H9 (cell line): ENCODE measurements at regions not wholly inside any gene's neighbourhood (a gene's known extent, or its start where the extent isn't known, plus 50 kb on each side); places are given as distances from the start of the nearest gene placed in this dataset.
"Not testable (repeated sequence)": the region's sequence is repeated elsewhere in the genome, so short reads cannot be mapped to it uniquely, and the experiment has no call there.

ENCODE experiments used
- DNase-seq: peaks from one replicate; pipeline ENCODE4 v3.0.0-alpha.2; 2017
- H2AFZ ChIP-seq: one replicate; pipeline ENCODE4 v1.6.1; 2013; ENCODE audit warnings: mild to moderate bottlenecking, low read length, control low read depth, moderate library complexity
- H2AK5ac ChIP-seq: 2 replicates; pipeline ENCODE4 v1.6.1; 2013; ENCODE audit warnings: low read length, control low read depth, mixed read lengths; ENCODE audit not compliant: insufficient read length
- H2BK120ac ChIP-seq: one replicate; pipeline ENCODE4 v1.6.1; 2013; ENCODE audit warnings: low read depth, mild to moderate bottlenecking, low read length, control low read depth, inconsistent platforms; ENCODE audit not compliant: poor library complexity, severe bottlenecking
- H2BK12ac ChIP-seq: 2 replicates; pipeline ENCODE4 v1.6.1; 2013; ENCODE audit warnings: low read length, control low read depth, mixed read lengths, low read depth; ENCODE audit not compliant: insufficient read length
- H2BK15ac ChIP-seq: 2 replicates; pipeline ENCODE4 v1.6.1; 2013; ENCODE audit warnings: low read depth, low read length, control low read depth
- H2BK20ac ChIP-seq: one replicate; pipeline ENCODE4 v1.6.1; 2013; ENCODE audit warnings: low read depth, mild to moderate bottlenecking, low read length, control low read depth, inconsistent platforms; ENCODE audit not compliant: poor library complexity, severe bottlenecking
- H2BK5ac ChIP-seq: 2 replicates; pipeline ENCODE4 v1.6.1; 2013; ENCODE audit warnings: low read length, control low read depth, mixed read lengths; ENCODE audit not compliant: insufficient read length
- H3K14ac ChIP-seq: 2 replicates; pipeline ENCODE4 v1.6.1; 2013; ENCODE audit warnings: low read length, control low read depth; ENCODE audit not compliant: insufficient read depth
- H3K18ac ChIP-seq: 2 replicates; pipeline ENCODE4 v1.6.1; 2013; ENCODE audit warnings: low read depth, mild to moderate bottlenecking, mixed read lengths, low read length, control low read depth; ENCODE audit not compliant: insufficient read length
- H3K23ac ChIP-seq: 2 replicates; pipeline ENCODE4 v1.6.1; 2013; ENCODE audit warnings: low read length, control low read depth, mixed read lengths, low read depth; ENCODE audit not compliant: insufficient read length
- H3K23me2 ChIP-seq: 2 replicates; pipeline ENCODE4 v1.6.1; 2013; ENCODE audit warnings: low read depth, mild to moderate bottlenecking, mixed read lengths, low read length, control low read depth; ENCODE audit not compliant: insufficient read length, poor library complexity, severe bottlenecking
- H3K27ac ChIP-seq: 2 replicates; pipeline ENCODE4 v1.5.1; 2013; ENCODE audit warnings: low read length, control low read depth, mixed read lengths, low read depth; ENCODE audit not compliant: insufficient read length
- H3K27me3 ChIP-seq: 2 replicates; pipeline ENCODE4 v1.6.1; 2013; ENCODE audit warnings: low read length, control low read depth, inconsistent platforms; ENCODE audit not compliant: insufficient read depth
- H3K4ac ChIP-seq: 2 replicates; pipeline ENCODE4 v1.6.1; 2013; ENCODE audit warnings: low read depth, mild to moderate bottlenecking, control low read depth, inconsistent platforms, low read length, moderate library complexity
- H3K4me1 ChIP-seq: 2 replicates; pipeline ENCODE4 v1.6.1; 2013; ENCODE audit warnings: low read length, control low read depth, inconsistent platforms; ENCODE audit not compliant: insufficient read depth
- H3K4me2 ChIP-seq: 2 replicates; pipeline ENCODE4 v1.6.1; 2013; ENCODE audit warnings: low read length, control low read depth, mixed read lengths; ENCODE audit not compliant: insufficient read length, insufficient read depth
- H3K56ac ChIP-seq: 2 replicates; pipeline ENCODE4 v1.6.1; 2013; ENCODE audit warnings: low read depth, mild to moderate bottlenecking, mixed read lengths, low read length, control low read depth; ENCODE audit not compliant: insufficient read length
- H3K79me1 ChIP-seq: 2 replicates; pipeline ENCODE4 v1.6.1; 2013; ENCODE audit warnings: low read depth, mild to moderate bottlenecking, moderate library complexity, low read length, control low read depth, inconsistent platforms; ENCODE audit not compliant: insufficient read depth, poor library complexity, severe bottlenecking
- H3K79me2 ChIP-seq: 2 replicates; pipeline ENCODE4 v1.6.1; 2013; ENCODE audit warnings: low read length, control low read depth, inconsistent platforms; ENCODE audit not compliant: insufficient read depth
- H3K9ac ChIP-seq: 2 replicates; pipeline ENCODE4 v1.6.1; 2013; ENCODE audit warnings: low read length, control low read depth, mixed read lengths; ENCODE audit not compliant: insufficient read length; ENCODE audit errors: extremely low read depth
- H3K9me3 ChIP-seq: one replicate; pipeline ENCODE4 v1.6.1; 2013; ENCODE audit warnings: low read depth, low read length, inconsistent platforms; ENCODE audit not compliant: control insufficient read depth
- H3T11ph ChIP-seq: one replicate; pipeline ENCODE4 v1.6.1; 2013; ENCODE audit warnings: mild to moderate bottlenecking, low read length, control low read depth, inconsistent platforms
- H4K20me1 ChIP-seq: one replicate; pipeline ENCODE4 v1.6.1; 2013; ENCODE audit not compliant: control insufficient read depth, insufficient read length, insufficient read depth
- H4K5ac ChIP-seq: 2 replicates; pipeline ENCODE4 v1.6.1; 2013; ENCODE audit warnings: low read depth, mild to moderate bottlenecking, mixed read lengths, low read length, control low read depth; ENCODE audit not compliant: insufficient read length
- H4K8ac ChIP-seq: replicated peaks from 2 replicates; pipeline ENCODE4 v1.6.1; 2013; ENCODE audit warnings: low read length, control low read depth, mixed read lengths, low read depth; ENCODE audit not compliant: insufficient read length
- H4K91ac ChIP-seq: 2 replicates; pipeline ENCODE4 v1.6.1; 2013; ENCODE audit warnings: low read depth, mild to moderate bottlenecking, moderate library complexity, mixed read lengths, low read length, control low read depth; ENCODE audit not compliant: insufficient read length
- H3K27ac Mint-ChIP-seq, 3 experiments: 2 replicates in 2 of 3; 3 replicates in 1 of 3; pipeline ENCODE4 v1.8.0; 2020 to 2021; ENCODE audit warnings: mixed read lengths in 3 of 3, mild to moderate bottlenecking in 1 of 3, moderate library complexity in 1 of 3
- H3K27me3 Mint-ChIP-seq: 2 replicates; pipeline ENCODE4 v1.8.0; 2021; ENCODE audit warnings: low read depth, mild to moderate bottlenecking, moderate library complexity, mixed read lengths
- H3K36me3 Mint-ChIP-seq, 3 experiments: 2 replicates in 2 of 3; 3 replicates in 1 of 3; pipeline ENCODE4 v1.8.0; 2020 to 2021; ENCODE audit warnings: low read depth in 3 of 3, mixed read lengths in 3 of 3; ENCODE audit not compliant: insufficient read depth in 1 of 3
- H3K4me1 Mint-ChIP-seq, 2 experiments: 2 replicates each; pipeline ENCODE4 v1.8.0; 2020; ENCODE audit warnings: mixed read lengths in 2 of 2
- H3K4me3 Mint-ChIP-seq, 2 experiments: 2 replicates in 1 of 2; 3 replicates in 1 of 2; pipeline ENCODE4 v1.8.0; 2020 to 2021; ENCODE audit warnings: mild to moderate bottlenecking in 2 of 2, mixed read lengths in 2 of 2, moderate library complexity in 1 of 2
- H3K9me3 Mint-ChIP-seq, 2 experiments: 2 replicates in 1 of 2; 3 replicates in 1 of 2; pipeline ENCODE4 v1.8.0; 2020; ENCODE audit warnings: mild to moderate bottlenecking in 2 of 2, mixed read lengths in 2 of 2, moderate library complexity in 1 of 2
- CTCF ChIP-seq: fragments of 200-600 bp; sonication (generic); conservative IDR thresholded peaks from 3 replicates; pipeline ENCODE4 v1.8.0; 2021; ENCODE audit warnings: antibody characterized with exemption, mild to moderate bottlenecking
- WGBS: extraction: QIAGEN DNeasy Blood & Tissue Kit; methylation state at CpG from one replicate; pipeline ENCODE4 v1.1.7; 2013; ENCODE audit warnings: missing lambda C conversion rate, low lambda C conversion rate, mixed read lengths; ENCODE audit not compliant: insufficient read length; ENCODE audit errors: extremely low coverage; 5-methylcytosine and 5-hydroxymethylcytosine counted together

- Mint-ChIP-seq H3K27me3 (peaks cover 2% of the 10 kb centered on the region), H3K4me3 (no peak overlapping the region), H3K36me3 (peaks cover 13 to 28% (median 25%) of the 10 kb centered on the region in 3 experiments), H3K9me3 (peaks cover 22 to 25% of the 10 kb centered on the region in 2 experiments), H3K4me1 (peaks cover 4 to 14% of the 10 kb centered on the region in 2 experiments; a peak in 3 of 4 replicates), H3K27ac (no peak overlapping the region)
- Histone ChIP-seq H3K4me2 (no peak overlapping the region), H3K23me2 (no peaks in the 10 kb centered on the region), H4K8ac (no peak overlapping the region), H3K14ac (no peak overlapping the region), H2AK5ac (no peak overlapping the region), H2BK120ac (no peak overlapping the region), H2BK12ac (no peak overlapping the region), H2BK20ac (no peak overlapping the region), H3K27me3 (no peaks in the 10 kb centered on the region), H4K20me1 (no peaks in the 10 kb centered on the region), H4K91ac (no peak overlapping the region), H3K56ac (no peak overlapping the region), H3K4ac (no peak overlapping the region), H3K27ac (no peak overlapping the region), H2AFZ (no peak overlapping the region), H3K9ac (no peak overlapping the region), H3K23ac (no peak overlapping the region), H3T11ph (no peak overlapping the region), H3K4me1 (no peaks in the 10 kb centered on the region), H4K5ac (no peak overlapping the region), H3K9me3 (no peaks in the 10 kb centered on the region), H2BK5ac (no peak overlapping the region), H2BK15ac (no peak overlapping the region), H3K79me1 (no peaks in the 10 kb centered on the region), H3K18ac (no peak overlapping the region), H3K79me2 (no peaks in the 10 kb centered on the region)
- WGBS: no CpG with 5 or more reads among the region's 6 CpGs
- TF ChIP-seq CTCF: no peak
- DNase-seq: no peak
Measured at GRCh38 chr3:137588871-137589270, 175.2 kb upstream of the SOX14 start.

- H3K18ac ChIP-seq, H3K27me3 ChIP-seq, H3K4me2 ChIP-seq, H4K20me1 ChIP-seq, H3K14ac ChIP-seq, H3K9ac ChIP-seq, H3K23me2 ChIP-seq, H2BK15ac ChIP-seq, H2BK120ac ChIP-seq, H2AK5ac ChIP-seq, H3K4me3 Mint-ChIP-seq, H4K8ac ChIP-seq, H3K9me3 ChIP-seq, H3K27ac ChIP-seq, H2BK5ac ChIP-seq, H3K56ac ChIP-seq, H3K4ac ChIP-seq, H3K4me1 ChIP-seq, H4K91ac ChIP-seq, H3K27me3 Mint-ChIP-seq, H2BK12ac ChIP-seq, H3K27ac Mint-ChIP-seq, H2AFZ ChIP-seq, H3T11ph ChIP-seq, H4K5ac ChIP-seq, H3K79me1 ChIP-seq, H3K23ac ChIP-seq, H2BK20ac ChIP-seq, H3K79me2 ChIP-seq: not testable (repeated sequence)
- Mint-ChIP-seq H3K4me1 (peaks cover 15 to 22% of the 10 kb centered on the region in 2 experiments), H3K9me3 (peaks cover 10 to 18% of the 10 kb centered on the region in 2 experiments; a peak in 4 of 5 replicates), H3K36me3 (peaks cover 3 to 18% (median 9%) of the 10 kb centered on the region in 3 experiments; a peak in 5 of 7 replicates)
- DNase-seq: peak; percentile 43
- no CpG with 5 or more reads among the region's 4 CpGs for WGBS
Measured at GRCh38 chr3:137595415-137595814, 168.7 kb upstream of the SOX14 start.
